Neuronal stem cell (in vitro differentiated cells): ENCODE measurements at regions not wholly inside any gene's neighbourhood (a gene's known extent, or its start where the extent isn't known, plus 50 kb on each side); places are given as distances from the start of the nearest gene placed in this dataset.
A peak's percentile ranks its signal among the peaks of the same experiment; 100 is the strongest.

Experiments
- DNase-seq: peaks from one replicate; pipeline ENCODE4 v3.0.0-alpha.2; 2013; ENCODE audit warnings: low spot score
- H2AFZ ChIP-seq: one replicate; pipeline ENCODE4 v1.6.1; 2013; ENCODE audit warnings: mild to moderate bottlenecking, low read length, inconsistent platforms
- H2AK5ac ChIP-seq: 2 replicates; pipeline ENCODE4 v1.6.1; 2013; ENCODE audit warnings: low read depth, mild to moderate bottlenecking, inconsistent platforms, low read length, moderate library complexity, mixed read lengths
- H2BK120ac ChIP-seq: 2 replicates; pipeline ENCODE4 v1.6.1; 2013; ENCODE audit warnings: low read depth, mild to moderate bottlenecking, inconsistent platforms, low read length, moderate library complexity, mixed read lengths
- H2BK12ac ChIP-seq: one replicate; pipeline ENCODE4 v1.6.1; 2013; ENCODE audit warnings: low read length, inconsistent platforms
- H2BK15ac ChIP-seq: 2 replicates; pipeline ENCODE4 v1.6.1; 2013; ENCODE audit warnings: mild to moderate bottlenecking, low read length, inconsistent platforms, mixed read lengths
- H2BK5ac ChIP-seq: one replicate; pipeline ENCODE4 v1.6.1; 2013; ENCODE audit warnings: inconsistent platforms, mild to moderate bottlenecking, low read length, moderate library complexity
- H3K14ac ChIP-seq: one replicate; pipeline ENCODE4 v1.6.1; 2013; ENCODE audit warnings: low read length, inconsistent platforms
- H3K18ac ChIP-seq: 2 replicates; pipeline ENCODE4 v1.6.1; 2013; ENCODE audit warnings: low read length, inconsistent platforms
- H3K23ac ChIP-seq: 2 replicates; pipeline ENCODE4 v1.6.1; 2013; ENCODE audit warnings: low read depth, mild to moderate bottlenecking, mixed read lengths, low read length, inconsistent platforms; ENCODE audit not compliant: poor library complexity
- H3K27ac ChIP-seq: replicated peaks from 3 replicates; pipeline ENCODE4 v1.5.1; 2013; ENCODE audit warnings: low read length, inconsistent platforms
- H3K27me3 ChIP-seq, 3 experiments: 2 replicates each; pipeline ENCODE4 v1.6.1; 2013; ENCODE audit warnings: low read length in 3 of 3, mild to moderate bottlenecking in 2 of 3, inconsistent platforms in 1 of 3, low read depth in 1 of 3, mixed read lengths in 1 of 3, moderate library complexity in 1 of 3; ENCODE audit not compliant: control insufficient read depth in 3 of 3, insufficient read depth in 3 of 3
- H3K36me3 ChIP-seq, 2 donors: replicated peaks in 1 of 2; 2 replicates each; pipeline ENCODE4 v1.6.1; 2013; ENCODE audit warnings: low read length in 2 of 2; ENCODE audit not compliant: control insufficient read depth in 2 of 2, insufficient read depth in 2 of 2
- H3K4ac ChIP-seq: 2 replicates; pipeline ENCODE4 v1.6.1; 2013; ENCODE audit warnings: inconsistent platforms, mild to moderate bottlenecking, low read length, moderate library complexity
- H3K4me1 ChIP-seq, 2 donors: 1 replicate in 1 of 2; 2 replicates in 1 of 2; pipeline ENCODE4 v1.6.1; 2013; ENCODE audit warnings: low read length in 2 of 2, low read depth in 1 of 2; ENCODE audit not compliant: control insufficient read depth in 2 of 2, insufficient read depth in 1 of 2
- H3K4me2 ChIP-seq: one replicate; pipeline ENCODE4 v1.6.1; 2013; ENCODE audit warnings: mild to moderate bottlenecking, low read length, inconsistent platforms; ENCODE audit not compliant: insufficient read depth, poor library complexity, severe bottlenecking
- H3K4me3 ChIP-seq, 2 donors: 2 replicates each; pipeline ENCODE4 v1.5.1; 2013; ENCODE audit warnings: low read length in 2 of 2, mild to moderate bottlenecking in 2 of 2, inconsistent platforms in 1 of 2, moderate library complexity in 1 of 2
- H3K79me1 ChIP-seq: one replicate; pipeline ENCODE4 v1.6.1; 2013; ENCODE audit warnings: low read depth, mild to moderate bottlenecking, inconsistent platforms, low read length, moderate library complexity
- H3K9ac ChIP-seq: one replicate; pipeline ENCODE4 v1.6.1; 2013; ENCODE audit warnings: mild to moderate bottlenecking, low read depth, low read length, inconsistent platforms; ENCODE audit not compliant: poor library complexity
- H3K9me3 ChIP-seq, 2 donors: replicated peaks in 1 of 2; 2 replicates each; pipeline versions ENCODE3 to v1.6.1; 2013; ENCODE audit warnings: low read length in 2 of 2, mild to moderate bottlenecking in 2 of 2, inconsistent platforms in 1 of 2, low read depth in 1 of 2, mixed read lengths in 1 of 2, moderate library complexity in 1 of 2; ENCODE audit not compliant: control insufficient read depth in 2 of 2, insufficient read depth in 1 of 2
- H4K8ac ChIP-seq: one replicate; pipeline ENCODE4 v1.6.1; 2013; ENCODE audit warnings: low read depth, mild to moderate bottlenecking, inconsistent platforms, low read length, moderate library complexity
- H4K91ac ChIP-seq: one replicate; pipeline ENCODE4 v1.6.1; 2013; ENCODE audit warnings: low read length, low read depth, mild to moderate bottlenecking, inconsistent platforms; ENCODE audit not compliant: poor library complexity
- WGBS, 2 donors: extraction: QIAGEN DNeasy Blood & Tissue Kit; methylation state at CpG; one replicate each; pipeline ENCODE4 v1.1.7; 2013; ENCODE audit warnings: missing lambda C conversion rate in 2 of 2, mixed read lengths in 1 of 2; ENCODE audit not compliant: insufficient read length in 2 of 2, insufficient replicate concordance in 1 of 2; ENCODE audit errors: extremely low coverage in 2 of 2; 5-methylcytosine and 5-hydroxymethylcytosine counted together

DNA sequence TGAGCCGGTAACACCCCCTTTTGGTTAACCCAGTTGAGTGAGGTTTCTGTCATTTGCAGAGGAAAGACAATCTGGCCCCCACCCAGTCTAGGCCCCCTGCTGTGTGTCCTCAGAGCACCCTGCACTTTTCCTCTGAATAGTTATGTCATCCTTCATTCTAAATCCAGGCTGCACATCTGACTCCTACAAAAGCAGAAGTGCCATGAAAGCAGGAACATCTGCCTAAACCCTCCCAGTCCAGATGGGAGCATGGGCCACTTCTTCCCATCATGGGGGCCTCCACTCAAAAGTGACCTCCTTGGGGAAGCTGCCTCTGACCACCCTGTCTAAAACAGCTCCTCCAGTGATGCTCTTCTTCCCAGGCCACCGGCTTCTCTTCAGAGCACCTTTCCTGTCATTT lies 53.7 kb upstream of the HMGXB4 start:
- no peak overlapping the region for H3K18ac ChIP-seq
- H2BK120ac ChIP-seq: no peak overlapping the region
- no peak overlapping the region for H3K4ac ChIP-seq
- no peak overlapping the region for H2AFZ ChIP-seq
- no peak overlapping the region for H3K4me3 ChIP-seq
- no peak overlapping the region for H3K23ac ChIP-seq
- no peaks in the 10 kb centered on the region for H3K36me3 ChIP-seq
- H3K4me1 ChIP-seq: peaks cover 4 to 11% of the 10 kb centered on the region in 2 donors
- no peak overlapping the region for H2BK5ac ChIP-seq
- H2AK5ac ChIP-seq: no peak overlapping the region
- no peak overlapping the region for H3K4me2 ChIP-seq
- WGBS, 2 donors: no CpG with 5 or more reads among the region's 2 CpGs
- no peaks in the 10 kb centered on the region for H3K79me1 ChIP-seq
- H2BK15ac ChIP-seq: no peak overlapping the region
- H4K8ac ChIP-seq: no peak overlapping the region
- H3K27me3 ChIP-seq: peaks cover 0 to 6% (median 0%) of the 10 kb centered on the region in 3 experiments
- no peak overlapping the region for H3K14ac ChIP-seq
- no peak overlapping the region for H3K9ac ChIP-seq
- H2BK12ac ChIP-seq: peak overlapping the region; percentile 8
- no peak for DNase-seq
- H3K9me3 ChIP-seq: no peaks in the 10 kb centered on the region
- H4K91ac ChIP-seq: no peak overlapping the region
- no peak overlapping the region for H3K27ac ChIP-seq

DNA sequence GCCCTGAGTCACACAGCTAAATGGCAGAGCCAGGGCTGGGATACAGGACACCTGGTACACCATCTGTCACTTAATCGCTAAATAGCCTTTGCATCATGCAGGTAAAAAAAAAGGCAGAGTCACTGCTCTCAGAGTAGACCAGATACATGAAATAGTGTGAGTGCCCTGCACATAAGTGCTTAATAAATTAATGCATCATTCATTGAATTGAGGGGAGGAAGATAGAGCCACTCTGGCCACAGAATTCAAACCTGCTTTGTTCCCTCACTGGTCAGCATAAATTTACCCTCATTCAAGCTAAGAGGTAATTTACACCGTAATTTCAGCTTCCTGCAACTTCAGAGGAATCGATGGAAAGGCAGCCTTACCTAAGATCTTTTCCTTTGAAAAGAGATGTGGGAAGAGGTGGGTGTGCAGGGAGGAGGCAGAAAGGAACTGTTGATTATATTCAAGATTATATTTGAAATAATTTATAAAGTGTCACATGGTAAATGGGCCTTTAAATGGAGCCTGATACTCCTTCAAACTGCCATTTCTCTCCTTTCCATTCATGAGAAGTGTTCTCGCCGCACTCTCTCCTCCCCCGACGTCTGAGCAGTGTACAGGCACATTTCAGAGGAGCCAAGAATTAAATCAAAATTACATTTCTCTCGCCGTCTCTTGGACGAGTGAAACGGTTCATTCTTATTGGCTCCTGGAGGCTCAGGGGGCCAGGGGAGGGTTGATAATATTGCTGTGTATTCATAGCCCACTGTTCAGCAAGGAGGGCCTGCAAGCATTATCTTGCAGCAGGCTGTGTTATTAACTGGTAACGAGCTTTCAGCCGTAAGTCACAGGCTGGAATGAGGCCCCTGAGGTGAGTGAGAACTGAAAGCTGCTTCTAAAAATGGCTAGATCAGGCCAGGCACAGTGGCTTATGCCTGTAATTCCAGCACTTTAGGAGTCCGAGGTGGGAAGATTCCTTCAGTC lies 52.2 kb upstream of the HMGXB4 start:
- Histone ChIP-seq H3K79me1 (no peaks in the 10 kb centered on the region), H4K8ac (no peak overlapping the region), H3K9me3 (no peaks in the 10 kb centered on the region), H3K27ac (peak overlapping the region; percentile 48), H3K4me2 (no peak overlapping the region), H2AK5ac (no peak overlapping the region), H3K36me3 (no peaks in the 10 kb centered on the region), H2BK5ac (no peak overlapping the region), H2BK12ac (no peak overlapping the region), H3K4ac (no peak overlapping the region), H2BK120ac (no peak overlapping the region), H2BK15ac (no peak overlapping the region), H3K23ac (no peak overlapping the region), H4K91ac (no peak overlapping the region), H3K27me3 (peaks cover 0 to 4% (median 0%) of the 10 kb centered on the region in 3 experiments), H3K4me3 (no peak overlapping the region), H3K18ac (peak overlapping the region; percentile 39), H3K4me1 (peaks cover 4 to 17% of the 10 kb centered on the region in 2 donors), H2AFZ (peak overlapping the region; percentile 75), H3K14ac (no peak overlapping the region), H3K9ac (no peak overlapping the region)
- WGBS, 2 donors: no CpG with 5 or more reads among the region's 14 CpGs
- DNase-seq: peak; percentile 9

DNA sequence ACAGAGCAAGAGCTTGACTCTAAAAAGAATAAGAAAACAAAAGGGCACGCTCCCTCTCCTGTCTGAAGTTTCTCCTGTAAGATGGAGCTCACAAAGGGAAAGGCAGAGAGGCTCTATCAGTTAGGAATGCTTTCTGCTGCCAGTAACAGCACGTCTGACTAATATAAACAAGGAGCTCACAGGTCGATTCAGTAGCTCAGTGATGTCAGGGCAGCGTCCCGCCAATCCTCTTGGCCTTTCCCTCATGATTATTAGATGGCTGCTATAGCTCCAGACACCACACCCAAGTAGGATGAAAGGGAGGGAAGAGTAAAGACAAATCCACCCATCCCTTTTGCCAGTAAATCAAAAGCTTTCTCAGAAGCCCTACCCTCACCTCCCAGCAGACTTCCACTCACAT lies 51.3 kb upstream of the HMGXB4 start:
- Histone ChIP-seq H3K27ac (peak overlapping the region; percentile 48), H3K18ac (no peak overlapping the region), H3K4ac (no peak overlapping the region), H2BK12ac (no peak overlapping the region), H3K14ac (no peak overlapping the region), H3K23ac (no peak overlapping the region), H3K27me3 (peaks cover 0 to 4% (median 0%) of the 10 kb centered on the region in 3 experiments), H3K79me1 (no peaks in the 10 kb centered on the region), H3K4me2 (no peak overlapping the region), H3K36me3 (no peaks in the 10 kb centered on the region), H3K9ac (no peak overlapping the region), H2BK15ac (no peak overlapping the region), H2AK5ac (no peak overlapping the region), H3K4me3 (no peak overlapping the region), H3K9me3 (no peaks in the 10 kb centered on the region), H2BK5ac (no peak overlapping the region), H4K91ac (no peak overlapping the region), H2AFZ (peak overlapping the region; percentile 75), H4K8ac (no peak overlapping the region), H2BK120ac (no peak overlapping the region), H3K4me1 (peaks cover 4 to 20% of the 10 kb centered on the region in 2 donors)
- WGBS, 2 donors: no CpG with 5 or more reads among the region's 5 CpGs
- DNase-seq: no peak

DNA sequence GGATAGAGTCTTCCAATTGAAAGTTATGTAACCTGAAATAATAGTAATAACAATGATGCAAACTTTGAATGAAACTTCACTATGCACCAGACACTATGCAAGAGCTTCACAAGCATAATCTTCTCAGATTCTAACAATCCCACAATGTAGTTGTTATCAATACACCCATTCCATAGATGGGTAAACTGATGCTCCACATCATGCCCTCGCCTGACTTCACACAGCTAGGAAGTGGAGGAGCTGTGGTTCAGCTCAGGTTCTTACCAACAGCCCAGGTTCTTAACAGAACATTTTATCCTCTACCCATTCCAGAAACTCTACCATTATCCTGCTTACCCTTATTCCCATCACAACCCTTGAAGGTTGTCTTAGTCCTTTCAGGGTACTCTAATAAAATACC lies 50.4 kb upstream of the HMGXB4 start:
- no CpG with 5 or more reads among the region's 1 CpG for WGBS, 2 donors
- H2BK15ac ChIP-seq: no peak overlapping the region

More for the DNA sequence above, 50.4 kb upstream of the HMGXB4 start:
- Histone ChIP-seq H3K18ac (no peak overlapping the region), H3K36me3 (no peaks in the 10 kb centered on the region), H3K23ac (no peak overlapping the region), H4K8ac (no peak overlapping the region), H2AFZ (no peak overlapping the region), H3K14ac (no peak overlapping the region), H3K4ac (no peak overlapping the region), H3K27me3 (peaks cover 0 to 4% (median 0%) of the 10 kb centered on the region in 3 experiments), H2BK5ac (no peak overlapping the region), H3K9me3 (no peaks in the 10 kb centered on the region), H3K27ac (no peak overlapping the region), H2BK120ac (no peak overlapping the region), H3K4me2 (no peak overlapping the region), H2AK5ac (no peak overlapping the region), H2BK12ac (no peak overlapping the region), H3K4me1 (peaks cover 4 to 21% of the 10 kb centered on the region in 2 donors), H3K79me1 (no peaks in the 10 kb centered on the region), H3K9ac (no peak overlapping the region), H3K4me3 (no peak overlapping the region), H4K91ac (no peak overlapping the region)
- DNase-seq: no peak
